SKM-1 treated with dmso at 0.1 percent for 144 hours (cell line): ENCODE measurements at regions not wholly inside any gene's neighbourhood (a gene's known extent, or its start where the extent isn't known, plus 50 kb on each side); places are given as distances from the start of the nearest gene placed in this dataset.
"Not testable (repeated sequence)": the region's sequence is repeated elsewhere in the genome, so short reads cannot be mapped to it uniquely, and the experiment has no call there.

ENCODE experiments used
- DNase-seq: peaks from one replicate; lab custom pipeline; 2025; ENCODE audit not compliant: unreplicated experiment; lab: John Stamatoyannopoulos, UW

DNA sequence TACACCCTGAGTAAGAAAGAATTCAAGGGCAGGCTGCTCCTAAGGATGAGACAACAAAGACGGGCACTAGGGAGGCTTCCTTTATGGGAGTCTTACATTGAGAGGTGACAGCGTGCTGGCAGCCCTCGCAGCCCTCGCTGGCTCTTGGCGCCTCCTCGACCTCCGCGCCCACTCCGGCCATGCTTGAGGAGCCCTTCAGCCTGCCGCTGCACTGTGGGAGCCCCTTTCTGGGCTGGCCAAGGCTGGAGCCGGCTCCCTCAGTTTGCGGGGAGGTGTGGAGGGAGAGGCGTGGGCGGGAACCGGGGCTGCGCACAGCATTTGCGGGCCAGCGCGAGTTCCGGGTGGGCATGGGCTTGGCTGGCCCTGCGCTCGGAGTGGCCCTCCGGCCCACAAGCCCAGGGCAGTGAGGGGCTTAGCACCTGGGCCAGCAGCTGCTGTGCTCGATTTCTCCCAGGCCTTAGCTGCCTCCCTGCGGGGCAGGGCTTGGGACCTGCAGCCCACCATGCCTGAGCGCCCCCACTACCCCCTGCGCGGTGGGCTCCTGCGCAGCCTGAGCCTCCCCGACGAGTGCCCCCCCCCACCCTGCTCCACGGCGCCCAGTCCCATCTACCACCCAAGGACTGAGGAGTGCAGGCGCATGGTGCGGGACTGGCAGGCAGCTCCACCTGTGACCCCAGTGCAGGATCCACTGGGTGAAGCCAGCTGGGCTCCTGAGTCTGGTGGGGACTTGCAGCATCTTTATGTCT, 75.3 kb downstream of the BARX1 start:
- not testable (repeated sequence) for DNase-seq

DNA sequence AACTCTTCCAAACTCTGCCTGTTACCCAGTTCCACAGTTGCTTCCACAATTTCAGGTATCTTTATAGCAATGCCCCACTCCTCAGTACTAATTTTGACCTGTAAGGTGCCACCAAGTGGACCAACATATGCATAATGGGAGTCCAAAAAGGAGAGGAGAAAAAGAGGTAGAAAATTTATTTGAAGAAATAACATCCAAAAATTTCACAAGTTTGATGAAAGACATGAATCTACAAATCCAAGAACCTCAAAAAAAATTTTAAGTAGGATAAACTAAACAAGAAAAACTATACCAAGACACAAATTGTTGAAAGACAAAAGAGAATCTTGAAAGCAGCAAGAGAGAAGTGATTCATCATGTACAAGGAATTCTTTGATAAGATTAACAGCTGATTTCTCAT, 79.8 kb downstream of the BARX1 start:
- no peak for DNase-seq

DNA sequence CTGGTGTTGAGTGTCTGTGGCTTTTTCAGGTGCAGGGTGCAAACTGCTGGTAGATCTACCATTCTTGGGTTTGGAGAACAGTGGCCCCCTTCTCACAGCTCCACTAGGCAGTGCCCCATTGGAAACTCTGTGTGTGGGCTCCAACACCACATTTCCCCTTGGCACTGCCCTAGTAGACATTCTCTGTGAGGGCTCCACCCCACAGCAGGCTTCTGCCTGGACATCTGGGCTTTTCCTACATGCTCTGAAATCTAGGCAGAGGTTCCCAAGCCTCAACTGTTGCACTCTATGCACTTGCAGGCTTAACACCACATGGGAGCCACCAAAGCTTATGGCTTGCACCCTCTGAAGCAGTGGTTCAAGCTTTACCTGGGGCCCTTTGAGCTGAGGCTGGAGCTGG, 80.9 kb downstream of the BARX1 start:
- DNase-seq = no peak

DNA sequence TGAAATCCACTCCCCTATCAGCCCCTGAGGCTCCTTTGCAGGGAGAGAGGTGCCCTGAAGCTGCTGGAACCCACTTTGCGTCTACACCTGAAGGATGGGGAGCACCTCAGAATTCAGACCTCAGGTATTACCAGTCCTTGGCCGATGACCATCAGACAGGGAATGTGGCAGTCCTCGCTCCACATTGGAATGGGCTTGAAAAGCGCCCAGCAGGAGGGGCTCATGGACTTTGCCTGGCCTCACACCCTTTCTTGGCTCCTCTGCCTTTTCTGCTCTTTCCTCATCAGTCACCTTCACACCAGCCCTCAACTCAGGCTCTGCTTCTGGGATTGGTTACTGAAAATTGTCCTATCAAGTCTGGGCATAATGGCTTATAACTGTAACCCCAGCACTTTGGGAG, 83.9 kb downstream of the BARX1 start:
- DNase-seq = no peak

DNA sequence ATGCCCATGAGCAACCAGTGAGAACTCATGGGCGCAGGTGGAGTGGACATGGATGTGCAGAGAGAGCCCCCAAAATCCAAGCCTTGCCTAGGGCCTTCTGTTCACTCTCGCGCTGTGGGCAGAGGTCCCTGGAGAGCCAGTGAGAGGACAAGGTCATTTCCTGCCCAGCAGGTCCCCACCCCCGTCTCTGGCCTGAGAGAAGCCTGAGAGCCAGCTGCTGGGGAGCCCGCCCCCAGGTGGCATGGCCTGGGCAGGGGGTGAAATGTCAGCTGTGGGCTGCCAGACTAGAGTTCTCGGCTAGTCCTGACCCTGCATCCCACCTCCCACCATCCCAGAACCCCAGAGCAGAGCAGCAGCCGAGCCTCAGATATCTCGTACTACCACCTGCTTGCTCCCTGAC, 85.3 kb downstream of the BARX1 start:
- DNase-seq = no peak

DNA sequence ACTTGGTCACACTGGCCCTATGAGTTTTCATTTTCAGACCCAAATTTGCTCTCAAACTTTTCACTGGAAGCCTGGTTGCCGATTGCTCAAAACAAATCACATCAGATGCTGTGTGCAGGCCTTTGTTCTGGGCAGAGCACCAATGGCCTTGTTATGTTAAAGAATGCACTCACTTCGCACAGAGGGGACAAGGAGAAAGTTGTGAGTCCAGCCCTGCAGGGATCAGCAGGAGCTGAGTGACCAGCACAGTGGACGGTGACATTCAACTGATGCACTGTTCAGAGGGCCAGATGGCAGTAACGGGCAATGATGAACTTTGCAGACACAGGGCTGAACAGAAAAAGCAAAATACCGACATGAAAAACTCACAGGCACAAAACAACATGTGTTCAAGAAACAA, 86.1 kb downstream of the BARX1 start:
- DNase-seq = no peak

DNA sequence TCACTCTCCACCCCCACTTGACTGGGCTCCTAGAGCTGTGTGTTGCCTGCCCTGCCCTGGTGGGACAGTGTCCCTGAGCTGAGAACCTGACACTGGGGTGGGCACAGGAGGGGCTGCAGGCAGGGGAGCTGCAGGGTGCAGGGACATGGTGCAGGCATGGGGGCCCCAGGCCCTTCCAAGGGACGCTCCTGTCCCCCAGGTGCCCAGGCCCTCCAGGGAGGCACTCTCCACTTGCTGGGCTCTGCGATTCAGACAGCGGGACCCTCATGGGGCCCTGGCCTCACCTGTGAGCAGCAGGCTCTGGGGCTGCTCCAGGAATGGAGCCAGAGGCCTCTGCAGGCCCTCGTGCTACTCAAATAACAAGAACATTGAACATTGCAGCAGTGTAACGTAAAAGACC, 89.4 kb downstream of the BARX1 start:
- no peak for DNase-seq

DNA sequence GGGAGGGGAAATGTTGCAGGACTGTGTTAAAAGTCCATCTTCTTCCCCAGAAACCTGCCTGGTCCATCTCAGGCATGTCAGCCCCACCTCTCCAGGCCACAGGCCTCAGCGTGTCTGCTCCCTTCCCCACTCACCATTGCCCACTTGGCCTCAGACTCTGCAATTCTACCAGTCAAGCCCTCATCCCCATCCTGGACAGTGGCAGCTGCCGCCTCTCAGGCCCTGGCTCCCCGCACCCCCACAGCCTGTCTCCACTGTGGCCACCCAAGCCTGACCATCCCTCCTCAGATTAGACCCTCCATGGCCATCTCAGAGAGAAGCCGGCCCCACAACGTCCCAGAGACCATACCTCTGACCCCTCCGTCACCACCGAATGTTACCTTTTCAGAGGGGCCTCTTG, 89.9 kb downstream of the BARX1 start:
- no peak for DNase-seq

DNA sequence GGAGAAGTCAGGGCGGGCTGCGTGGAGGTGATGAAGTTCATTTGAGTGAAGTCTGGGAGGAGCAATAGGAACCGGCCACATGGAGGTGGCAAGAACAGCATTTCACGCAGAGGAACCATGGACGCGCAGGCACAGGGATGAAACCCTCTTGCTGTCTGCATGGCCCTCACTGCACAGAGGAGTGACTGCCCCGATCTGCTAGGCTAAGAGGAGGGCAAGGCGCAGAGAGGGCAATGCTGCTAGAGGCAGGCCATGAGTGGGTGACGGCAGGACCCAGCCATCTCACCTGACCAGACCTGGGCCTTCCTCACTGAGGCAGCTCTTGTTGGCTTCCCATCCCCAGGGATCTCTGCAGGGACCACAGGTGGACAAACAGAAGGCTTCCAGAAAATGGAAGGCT, 90.3 kb downstream of the BARX1 start:
- DNase-seq = no peak

DNA sequence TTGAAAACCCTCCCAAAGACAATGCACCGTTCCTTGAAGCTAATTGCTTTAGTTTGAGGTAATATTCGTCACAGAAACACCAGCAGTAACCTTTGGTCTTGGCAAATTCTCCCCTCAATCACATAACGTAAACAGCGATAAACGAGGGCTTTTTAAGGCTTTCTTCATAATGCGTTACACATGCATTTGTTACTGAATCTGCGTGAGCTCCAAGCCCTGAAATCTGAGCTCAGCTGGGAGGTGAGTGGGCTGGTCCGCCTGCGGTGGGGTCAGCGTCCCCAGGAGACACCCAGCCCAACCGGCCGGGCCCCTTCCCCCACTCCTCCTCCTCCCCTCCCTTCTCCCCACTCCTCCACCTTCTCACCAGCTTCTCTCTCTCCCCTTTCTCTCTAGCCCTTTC, 91.1 kb downstream of the BARX1 start:
- no peak for DNase-seq

DNA sequence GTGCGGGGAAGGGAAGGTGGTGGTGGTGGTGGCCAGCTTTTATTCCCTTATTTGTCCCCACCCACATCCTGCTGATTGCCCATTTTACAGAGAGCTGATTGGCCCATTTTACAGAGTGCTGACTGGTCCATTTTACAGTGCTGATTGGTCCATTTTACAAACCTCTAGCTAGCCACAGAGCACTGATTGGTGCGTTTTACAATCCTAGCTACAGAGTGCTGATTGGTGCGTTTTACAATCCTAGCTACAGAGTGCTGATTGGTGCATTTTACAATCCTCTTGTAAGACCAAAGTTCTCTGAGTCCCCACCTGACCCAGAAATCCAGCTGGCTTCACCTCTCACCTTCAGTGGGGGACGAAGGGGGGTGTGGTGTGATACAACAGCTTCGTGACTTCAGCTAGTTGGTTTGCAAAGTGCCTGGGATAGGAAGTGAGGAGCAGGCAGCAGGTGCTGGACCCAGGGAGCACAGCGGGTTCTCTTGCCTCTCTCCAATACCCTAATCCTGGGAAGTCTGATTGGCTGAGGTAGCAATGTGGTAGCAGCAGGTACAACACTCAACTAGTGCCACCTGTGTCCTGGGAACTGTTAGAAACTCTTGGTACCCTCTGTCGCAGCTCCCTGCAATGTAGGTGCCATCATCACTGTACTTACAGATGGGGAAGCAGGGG, 92.1 kb downstream of the BARX1 start:
- no peak for DNase-seq

DNA sequence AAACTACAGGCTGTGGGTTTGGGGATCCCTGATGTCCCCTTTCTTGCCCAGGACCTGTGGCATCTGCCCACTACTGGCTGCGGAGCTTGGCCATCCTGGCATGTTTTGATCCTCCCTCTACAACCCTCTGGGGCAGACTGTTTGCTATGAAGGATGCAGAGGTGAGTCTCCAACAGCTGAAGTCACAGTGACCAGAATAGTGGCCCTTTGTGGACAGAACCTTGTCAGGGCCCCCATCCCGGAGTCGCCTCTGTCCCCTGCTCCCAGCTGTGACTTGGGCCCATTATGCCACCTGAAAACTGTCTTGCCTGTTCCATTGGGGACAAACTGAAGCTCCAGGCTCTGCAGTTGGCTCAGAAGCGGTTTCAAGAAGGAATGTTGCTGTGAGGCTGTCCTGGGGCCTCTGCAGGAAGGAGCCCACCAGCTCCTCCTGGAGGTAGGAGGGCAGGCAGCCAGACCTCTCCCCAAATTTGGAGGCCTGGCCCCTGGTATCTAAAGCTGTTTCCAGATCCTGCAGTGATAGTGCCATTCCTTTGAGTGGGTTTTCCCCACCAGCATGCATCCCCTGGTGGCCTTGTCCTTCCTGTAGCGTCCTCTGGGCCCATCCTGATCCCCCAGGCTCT, 93.3 kb downstream of the BARX1 start:
- DNase-seq = no peak

DNA sequence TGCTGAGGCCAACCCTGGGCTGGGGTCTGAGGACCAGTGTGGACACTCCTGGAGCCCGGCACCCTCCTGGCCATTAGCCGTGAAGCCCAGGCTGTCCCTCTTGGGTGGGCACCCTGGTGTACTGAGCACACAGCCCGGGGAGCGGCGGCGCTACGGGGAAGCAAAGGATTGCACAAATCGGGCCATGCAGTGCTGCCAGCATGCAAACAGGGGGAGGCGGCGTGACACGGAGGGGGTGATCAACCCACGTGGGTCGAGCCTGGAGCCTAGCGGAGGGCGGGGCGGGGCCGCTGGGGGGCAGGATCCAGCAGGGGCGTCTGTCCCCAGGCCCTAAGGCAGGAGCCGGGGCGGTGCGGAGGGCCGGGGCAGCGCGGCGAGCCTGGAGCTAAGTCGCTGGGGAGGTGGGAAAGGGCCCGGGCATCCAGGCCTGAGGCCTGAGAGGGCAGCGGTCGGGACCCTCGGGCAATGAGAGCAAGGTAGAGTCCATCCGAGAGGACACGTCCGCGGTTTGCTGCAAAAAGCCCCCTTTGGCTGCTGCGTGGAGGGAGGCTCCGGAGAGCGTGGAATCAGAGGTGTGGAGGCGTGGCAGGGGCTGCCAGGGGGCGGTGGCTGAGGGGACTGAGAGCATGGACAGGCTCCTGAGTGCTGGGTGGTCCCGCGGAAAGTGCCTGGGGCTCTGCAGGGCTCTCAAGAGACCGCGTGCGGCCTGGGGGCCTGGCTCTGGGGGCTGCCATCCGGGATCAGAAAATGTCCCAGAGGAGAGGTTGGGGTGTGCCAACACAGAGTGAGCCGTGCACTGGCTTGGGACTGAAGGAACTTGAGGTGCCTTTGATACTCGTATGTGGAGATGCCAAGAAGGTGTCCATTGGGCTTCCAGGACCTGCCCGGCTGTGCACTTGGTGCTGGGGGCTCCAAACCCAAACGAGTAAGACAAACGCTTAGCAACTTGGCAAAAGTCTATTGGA, 94.2 kb downstream of the BARX1 start:
- DNase-seq = no peak

DNA sequence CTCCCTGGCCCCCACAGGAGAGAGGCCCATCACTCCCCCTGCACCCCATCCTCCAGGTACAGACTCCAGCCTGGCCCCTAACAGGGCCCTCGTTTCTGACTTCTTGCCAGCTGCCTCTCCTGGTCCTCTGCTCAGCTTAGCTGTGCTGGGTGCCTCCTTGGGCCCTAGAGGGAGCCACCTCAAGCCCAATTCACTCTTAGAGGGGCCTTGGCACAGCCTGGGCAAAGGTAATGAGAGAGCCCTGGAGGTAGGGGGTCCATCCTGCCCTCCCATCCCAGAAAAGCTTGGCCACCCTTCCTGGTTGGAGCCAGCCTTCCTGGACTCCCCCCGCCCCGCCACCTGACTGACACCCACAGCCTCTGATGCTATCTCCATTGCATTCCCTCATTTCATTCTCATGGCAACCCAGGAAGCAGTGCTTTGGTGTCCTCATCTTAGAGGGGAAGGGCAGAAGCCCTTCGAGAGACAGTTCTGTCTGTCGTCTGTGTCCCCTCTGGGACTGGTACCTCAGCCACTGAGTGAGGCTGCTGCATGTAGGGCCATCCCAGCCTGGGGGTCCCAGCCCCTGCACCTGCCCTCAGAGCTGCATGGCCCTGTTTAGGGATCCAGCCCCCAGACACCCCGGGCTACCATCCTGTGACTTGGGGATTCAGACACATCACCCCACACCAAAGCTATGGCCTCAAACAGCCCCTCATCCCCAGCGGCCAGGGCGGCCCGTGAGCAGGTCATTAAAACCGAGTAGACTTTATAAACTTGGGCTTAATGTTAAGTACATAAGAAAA, 95.5 kb downstream of the BARX1 start:
- DNase-seq = no peak

DNA sequence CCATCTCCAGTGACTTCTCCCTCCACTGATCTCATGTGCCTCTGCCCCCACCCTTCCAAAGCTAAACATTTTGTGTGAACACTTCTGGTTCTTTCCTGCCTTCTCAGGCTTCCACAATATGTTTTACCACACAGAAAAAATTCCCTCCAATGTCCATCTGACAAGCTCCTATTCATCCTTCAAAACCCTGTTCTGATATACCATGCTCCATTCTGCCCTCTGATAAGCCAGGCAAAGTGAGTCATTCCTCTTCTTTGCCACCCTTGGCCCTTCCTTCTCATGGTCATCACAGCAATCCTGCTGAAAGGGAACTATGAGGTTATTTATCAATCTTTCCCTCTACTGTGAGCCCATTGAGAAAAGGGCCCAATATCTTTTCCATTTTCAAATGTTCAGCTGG, 97.6 kb downstream of the BARX1 start:
- DNase-seq = no peak

DNA sequence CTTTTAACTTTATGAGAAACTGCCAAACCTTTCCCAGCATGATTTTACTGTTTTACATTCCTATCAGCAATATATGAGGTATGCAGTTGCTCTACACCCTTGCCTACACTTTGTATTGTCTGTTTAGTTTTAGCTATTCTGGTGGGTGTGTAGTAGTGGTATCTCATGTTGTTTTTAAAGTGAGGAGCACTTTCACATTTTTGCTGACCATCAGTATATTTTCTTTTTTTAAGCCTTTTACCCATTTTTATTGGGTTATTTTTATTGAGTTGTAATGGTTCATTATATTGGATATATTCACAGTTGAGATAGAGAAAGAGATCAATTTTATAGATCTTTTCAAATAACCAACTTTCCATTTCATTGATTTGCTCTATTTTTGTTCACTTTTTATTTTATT, 102.4 kb downstream of the BARX1 start:
- DNase-seq = no peak

DNA sequence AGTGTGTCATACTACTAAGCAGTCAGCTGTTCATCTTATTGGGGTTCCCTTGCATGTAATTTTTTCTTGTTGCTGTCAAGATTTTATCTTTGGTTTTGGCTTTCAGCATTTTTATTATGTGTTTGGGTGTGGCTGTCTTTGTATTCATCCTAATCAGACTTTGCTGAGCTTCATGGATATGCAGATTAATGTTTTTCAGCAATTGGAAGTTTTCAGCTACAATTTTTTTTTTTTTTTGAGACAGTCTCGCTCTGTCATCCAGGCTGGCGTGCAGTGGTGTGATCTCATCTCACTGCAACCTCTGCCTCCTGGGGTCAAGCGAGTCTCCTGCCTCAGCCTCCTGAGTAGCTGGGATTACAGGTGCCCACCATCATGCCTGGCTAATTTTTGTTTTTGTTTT, 108.8 kb downstream of the BARX1 start:
- no peak for DNase-seq

DNA sequence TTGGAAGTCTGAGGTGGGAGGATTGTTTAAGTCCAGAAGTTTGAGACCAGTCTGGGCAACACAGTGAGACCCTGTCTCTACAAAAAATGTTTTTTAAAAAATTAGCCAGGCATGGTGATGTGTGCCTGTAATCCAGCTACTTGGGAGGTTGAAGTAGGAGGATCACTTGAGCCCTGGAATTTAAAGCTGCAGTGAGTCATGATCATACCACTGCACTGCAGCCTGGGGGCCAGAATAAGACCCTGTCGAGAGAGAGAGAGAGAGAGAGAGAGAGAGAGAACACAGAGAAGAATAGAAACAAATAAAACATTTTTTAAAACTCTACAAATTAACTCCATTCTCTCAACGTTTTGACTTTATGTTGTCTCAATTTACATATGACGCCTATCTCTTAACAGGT, 111.8 kb downstream of the BARX1 start:
- no peak for DNase-seq

DNA sequence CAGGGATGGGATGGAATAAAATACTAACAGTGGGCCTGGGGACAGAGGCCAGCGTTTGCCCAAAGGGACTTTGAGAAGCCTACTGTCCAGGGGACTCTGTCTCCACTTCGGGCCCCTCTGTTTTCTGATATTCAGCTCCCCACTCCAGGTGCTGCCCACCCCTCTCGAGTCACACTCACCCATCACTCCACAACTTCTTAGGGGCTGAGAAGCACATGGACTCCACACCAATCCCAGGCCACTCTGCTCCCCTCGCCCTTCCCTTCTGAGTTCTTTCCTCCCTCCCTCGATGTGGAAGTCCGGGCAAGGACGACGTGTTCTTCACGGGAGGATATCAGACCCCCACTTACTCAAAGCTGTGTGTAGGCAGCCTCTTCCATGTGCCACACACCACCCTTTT, 124.5 kb downstream of the BARX1 start:
- no peak for DNase-seq

DNA sequence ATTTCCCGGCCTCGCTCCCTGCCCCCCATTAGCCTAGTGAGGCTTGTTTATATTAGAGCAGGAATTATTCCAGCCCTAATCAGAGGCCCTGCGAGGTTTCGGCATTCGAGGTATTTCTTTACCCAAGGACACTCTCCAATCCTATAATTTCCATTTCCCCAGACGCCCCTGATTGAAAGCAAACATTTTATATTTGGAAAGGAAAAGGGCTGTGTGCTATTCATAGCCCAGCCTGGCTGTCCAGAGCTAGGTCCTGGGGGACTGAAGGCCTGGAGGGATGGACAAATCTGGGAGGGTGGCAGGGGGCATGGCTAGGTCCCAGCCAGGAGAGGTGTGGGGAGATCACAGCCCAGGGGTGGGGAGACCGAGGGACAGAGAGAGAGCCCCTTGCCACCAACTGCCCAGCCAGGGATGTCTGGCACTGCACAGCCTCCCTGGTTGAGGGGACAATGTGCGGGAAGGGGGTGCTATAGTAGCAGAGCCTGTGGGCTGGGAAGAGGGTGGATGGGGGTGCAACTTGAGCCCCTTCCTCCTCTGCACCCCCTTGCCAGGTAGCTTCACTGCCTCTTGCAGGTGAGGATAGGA, 125.1 kb downstream of the BARX1 start:
- no peak for DNase-seq
